Stimulated activated CD8-positive, alpha-beta memory T cell treated with anti-CD3 and anti-CD28 coated beads, Interleukin-12 subunit alpha, Interleukin-12 subunit beta, amount 100 ng/mL, for 1 hour (primary cell): ENCODE measurements at regions not wholly inside any gene's neighbourhood (a gene's known extent, or its start where the extent isn't known, plus 50 kb on each side); places are given as distances from the start of the nearest gene placed in this dataset.
"Not testable (repeated sequence)": the region's sequence is repeated elsewhere in the genome, so short reads cannot be mapped to it uniquely, and the experiment has no call there.

Source experiments
- DNase-seq: peaks from one replicate; pipeline ENCODE4 v3.0.0-alpha.2; 2020; ENCODE audit warnings: low read depth

DNA sequence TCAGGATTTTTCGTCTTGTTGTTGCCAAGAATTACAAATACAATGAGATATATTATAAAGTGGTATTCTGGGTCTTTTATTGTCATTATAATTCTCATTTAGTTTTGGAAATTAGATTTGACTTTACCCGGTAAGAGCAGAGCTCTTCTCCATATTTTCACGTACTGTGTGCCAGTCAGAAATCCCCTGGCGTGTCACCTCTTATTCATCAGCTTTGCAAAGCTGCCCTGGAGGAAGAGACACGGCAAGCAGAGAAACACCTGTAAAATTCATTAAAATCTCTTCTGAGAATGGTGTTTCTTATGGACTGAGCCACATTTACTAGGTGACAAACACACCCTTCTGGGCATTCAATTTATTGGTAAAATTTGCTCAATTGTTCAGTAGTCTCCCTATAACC is 440.4 kb downstream of the HINT1 start:
- no peak for DNase-seq

DNA sequence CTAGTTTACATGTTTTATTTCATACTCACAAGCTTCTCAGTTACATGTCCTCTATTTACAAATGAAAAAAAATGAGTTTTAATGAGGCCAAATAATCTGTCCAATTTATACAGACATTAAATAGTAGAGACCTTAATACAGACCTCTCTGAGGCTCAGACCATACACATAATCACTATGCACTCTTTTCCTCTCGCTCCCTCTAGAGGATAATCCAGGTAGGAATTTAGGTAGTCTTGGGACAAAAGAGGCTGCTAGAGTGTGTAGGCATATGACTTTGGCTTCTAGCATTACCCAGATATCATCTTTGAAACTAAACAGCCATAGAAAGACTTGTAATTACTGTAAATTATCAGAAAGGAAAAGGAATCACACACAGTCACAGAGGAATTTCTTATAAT is 444.7 kb downstream of the HINT1 start:
- DNase-seq, result no peak

- no peak for DNase-seq
Measured at GRCh38 chr5:130715541-130715940, 449.5 kb downstream of the HINT1 start.

DNA sequence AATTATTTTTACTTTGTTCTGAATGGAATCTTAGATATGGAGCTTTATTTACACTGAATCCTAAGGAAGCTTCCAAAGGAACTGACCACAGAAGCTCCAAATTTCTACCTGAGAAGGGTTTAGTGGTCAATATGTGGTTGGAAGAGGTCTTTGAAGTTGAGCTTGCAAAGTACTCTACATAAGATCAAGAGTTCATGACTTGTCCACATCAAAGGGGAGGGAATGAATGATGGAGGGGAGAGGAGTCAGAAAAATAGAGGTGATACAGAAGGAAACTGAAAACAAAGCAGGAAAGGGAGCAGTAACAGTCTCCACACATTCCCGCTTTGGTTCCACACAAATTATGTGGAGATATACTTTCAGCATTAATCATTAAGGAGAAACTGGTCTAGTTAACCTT is 450.9 kb downstream of the HINT1 start:
- no peak for DNase-seq

GRCh38 chr5:130712324-130712723 is 452.7 kb downstream of the HINT1 start:
- no peak for DNase-seq

DNA sequence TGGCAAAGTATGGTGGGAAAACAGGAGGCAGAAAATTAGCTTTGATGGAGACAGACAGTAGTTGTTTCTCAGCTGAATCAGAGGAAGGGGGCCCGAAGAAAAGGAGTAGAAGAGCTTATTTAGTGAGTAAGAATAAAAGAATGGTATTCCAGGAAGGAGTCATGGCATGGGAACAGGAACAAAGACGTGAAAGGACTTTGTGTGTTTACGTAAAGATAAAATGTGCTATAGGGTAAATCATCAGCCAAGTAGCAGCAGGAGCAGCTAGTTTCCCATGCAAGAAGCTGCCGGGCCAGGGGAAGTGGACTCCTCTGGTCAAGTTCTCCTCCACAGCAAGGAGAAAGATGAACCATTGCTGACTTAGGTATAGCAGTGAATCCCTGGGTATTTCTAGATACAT is 454.5 kb downstream of the HINT1 start:
- DNase-seq, result no peak

DNA sequence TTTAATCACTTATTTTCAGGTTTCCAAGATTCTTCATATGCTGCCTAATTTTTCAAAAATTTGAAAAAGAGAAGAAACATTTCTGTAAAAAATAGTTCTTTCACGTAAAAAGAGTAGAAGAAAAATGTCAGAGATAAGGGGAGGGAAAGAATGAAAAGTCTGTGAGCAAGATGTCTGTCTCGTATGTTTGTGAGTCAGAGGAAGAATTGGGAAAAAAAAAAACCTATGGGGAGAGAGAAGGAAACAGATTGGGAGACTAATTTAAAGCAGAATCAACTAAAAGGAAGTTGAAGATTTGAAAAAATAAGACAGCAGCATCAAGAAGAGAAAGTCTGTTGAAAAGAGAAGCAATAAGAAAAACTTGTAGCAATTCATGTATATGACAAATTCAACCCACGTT is 456.3 kb downstream of the HINT1 start:
- DNase-seq, result no peak

DNA sequence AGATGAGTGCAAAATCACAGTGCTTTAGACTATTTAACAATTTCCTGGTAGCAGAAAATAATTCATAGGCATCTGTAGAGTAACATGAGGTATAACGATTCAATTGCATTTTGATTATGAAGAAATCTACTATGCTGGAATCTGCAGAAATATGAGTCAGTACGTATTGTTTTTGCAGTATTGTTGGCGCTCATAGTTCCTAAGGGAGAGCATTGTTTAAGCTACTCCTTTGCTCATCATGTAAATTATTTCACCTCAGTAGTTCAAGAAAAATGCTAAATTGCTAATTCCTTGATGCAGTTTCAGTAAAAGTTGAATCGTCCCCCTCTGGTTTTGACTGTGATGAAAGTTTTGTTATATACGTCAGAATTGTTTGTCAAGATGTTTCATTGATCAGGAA is 458.4 kb downstream of the HINT1 start:
- DNase-seq, result no peak

DNA sequence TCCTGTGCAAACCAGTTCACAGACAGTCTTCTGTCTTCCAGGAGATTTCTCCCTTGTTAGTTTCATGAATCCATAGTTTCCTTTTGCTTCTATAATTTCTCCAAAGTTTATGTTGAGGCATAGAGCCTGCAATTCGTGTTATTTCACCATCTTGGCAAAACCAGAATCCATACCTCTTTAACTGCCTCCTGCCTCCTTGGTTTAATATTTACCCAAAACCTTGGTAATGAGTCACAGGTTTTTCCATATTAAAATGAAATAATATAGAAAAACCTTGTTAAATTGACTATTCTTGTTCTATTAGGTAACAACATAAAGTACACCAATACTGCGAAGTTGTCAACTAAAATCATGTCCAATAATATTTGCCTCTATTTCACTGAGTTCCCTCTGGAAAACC is 459.7 kb downstream of the HINT1 start:
- DNase-seq, result no peak

DNA sequence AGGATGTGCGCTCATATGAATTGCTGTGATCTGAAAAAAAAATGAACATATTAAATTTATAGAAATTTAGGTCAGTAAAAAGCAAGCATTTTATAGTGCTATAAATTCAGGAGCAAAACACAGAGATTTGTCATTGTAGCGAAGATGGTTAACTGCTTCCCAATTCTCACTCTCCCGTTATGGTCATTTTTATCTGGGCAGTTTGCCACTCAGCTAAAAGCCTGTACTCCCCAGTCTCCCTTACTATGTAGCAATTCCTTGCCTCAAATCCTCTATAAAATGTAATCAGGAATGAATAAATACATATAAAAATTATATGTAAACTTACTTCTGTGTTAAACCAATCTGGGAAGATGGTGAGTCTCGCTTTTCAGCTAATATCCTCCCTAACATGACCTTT is 471.5 kb downstream of the HINT1 start:
- DNase-seq, result no peak

DNA sequence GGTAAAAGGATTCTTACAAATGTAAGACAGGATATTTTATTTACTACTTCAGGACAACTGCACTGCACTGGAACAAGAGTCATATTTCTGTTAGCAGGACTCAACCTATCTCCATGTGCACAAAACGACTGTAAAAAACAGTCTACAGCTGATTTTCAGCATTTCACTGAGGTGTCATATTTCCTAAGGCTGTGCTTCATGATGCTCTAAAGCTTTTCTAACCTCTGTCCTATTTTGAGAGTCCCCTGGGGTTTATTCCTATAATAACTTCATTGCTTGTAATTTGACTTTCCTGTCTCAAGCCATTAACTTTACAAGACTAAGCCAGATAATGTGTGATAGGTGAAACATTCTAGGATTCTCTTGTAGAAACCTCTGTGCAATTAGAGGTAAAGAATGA is 472.3 kb downstream of the HINT1 start:
- DNase-seq, result no peak

GRCh38 chr5:130689831-130690230 is 475.2 kb downstream of the HINT1 start:
- no peak for DNase-seq

DNA sequence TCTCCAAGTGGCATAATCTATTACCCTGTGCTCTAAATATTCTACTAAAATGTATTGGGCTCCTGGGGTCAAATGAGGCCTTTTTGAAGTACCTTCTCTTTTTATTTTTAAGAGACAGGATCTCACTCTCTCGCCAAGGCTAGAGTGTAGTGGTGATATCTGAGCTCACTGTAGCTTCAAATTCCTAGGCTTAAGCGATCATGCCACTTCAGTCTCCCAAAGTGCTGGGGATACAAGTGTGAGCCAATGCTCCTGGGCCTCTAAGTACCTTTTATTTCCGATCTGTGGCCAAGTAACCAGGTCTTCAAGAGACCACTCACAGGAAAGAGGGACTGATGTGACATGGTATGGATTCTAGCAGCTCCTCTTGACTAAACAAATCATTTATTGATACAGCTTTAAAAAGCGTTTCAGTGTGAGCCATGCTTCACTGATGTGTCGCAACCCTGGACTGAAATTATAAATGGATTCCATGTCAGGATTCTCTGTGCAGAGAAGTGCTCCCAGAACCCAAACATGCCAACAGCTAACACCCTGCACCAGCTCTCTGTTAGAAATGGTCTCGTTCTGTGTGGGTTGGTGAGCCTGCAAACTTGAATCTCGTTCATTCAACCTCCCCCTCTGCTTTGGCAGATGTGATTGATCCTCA is 477.8 kb downstream of the HINT1 start:
- DNase-seq, result no peak

GRCh38 chr5:130678637-130679036 is 486.4 kb downstream of the HINT1 start:
- no peak for DNase-seq

GRCh38 chr5:130666462-130666861 is 498.6 kb downstream of the HINT1 start:
- no peak for DNase-seq

DNA sequence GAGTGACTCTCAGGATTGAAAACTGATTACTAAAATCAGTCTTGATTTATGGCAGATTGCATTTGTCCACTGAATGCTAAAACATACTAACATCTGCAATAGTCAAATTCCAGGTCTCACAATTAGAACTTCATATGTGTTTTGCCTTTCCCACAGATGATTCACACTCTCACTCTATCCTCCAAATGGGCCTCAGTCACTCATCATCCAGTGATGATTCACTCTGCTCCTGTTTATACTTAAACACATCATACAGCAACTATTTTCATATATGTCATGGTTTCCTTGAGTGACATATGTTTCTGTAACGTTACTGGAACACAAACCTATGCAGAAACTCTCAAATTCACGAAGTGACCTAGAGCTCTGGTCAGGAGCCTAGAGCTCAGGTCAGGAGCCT is 512.9 kb downstream of the HINT1 start:
- no peak for DNase-seq

DNA sequence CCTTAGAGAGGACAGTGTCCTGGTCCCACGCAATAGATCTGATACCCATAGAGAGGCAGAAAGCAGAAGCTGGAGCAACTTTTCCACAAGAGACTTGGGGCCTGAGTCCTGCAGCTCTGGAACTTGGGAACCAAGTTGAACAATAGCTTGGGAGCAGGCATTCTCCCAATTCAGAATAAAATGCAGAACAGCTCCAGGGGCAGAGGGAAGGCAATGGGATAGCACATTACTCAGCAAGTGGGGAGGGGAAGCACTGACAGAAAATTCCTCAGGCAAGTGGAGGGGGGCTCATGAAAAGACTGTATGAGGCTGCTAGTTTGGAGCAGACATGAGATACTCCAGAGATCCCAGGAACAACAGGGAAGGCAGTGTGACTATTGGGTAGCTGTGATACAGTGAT is 513.6 kb downstream of the HINT1 start:
- DNase-seq, result no peak

GRCh38 chr5:130643321-130643720 is 521.7 kb downstream of the HINT1 start:
- DNase-seq, result no peak

DNA sequence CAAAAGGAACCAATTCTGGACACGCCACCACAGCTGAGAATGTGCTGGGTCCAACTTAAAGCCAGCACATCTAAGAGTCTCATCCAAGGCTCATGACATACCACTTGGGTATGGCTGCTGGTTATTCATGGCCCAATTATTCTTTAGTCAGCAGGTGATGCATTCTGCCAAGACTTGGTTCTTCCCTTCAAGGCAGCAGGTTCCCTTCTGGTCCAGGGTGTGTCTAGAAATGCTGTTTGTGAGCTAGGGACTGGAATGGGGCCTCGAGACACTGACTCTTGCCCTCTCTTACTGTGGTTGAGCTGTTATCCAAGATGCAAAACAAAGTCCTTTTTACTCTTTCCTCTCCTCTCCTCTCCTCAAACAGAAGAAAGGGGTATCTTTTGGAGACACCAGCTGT is 522.6 kb downstream of the HINT1 start:
- DNase-seq, result no peak

DNA sequence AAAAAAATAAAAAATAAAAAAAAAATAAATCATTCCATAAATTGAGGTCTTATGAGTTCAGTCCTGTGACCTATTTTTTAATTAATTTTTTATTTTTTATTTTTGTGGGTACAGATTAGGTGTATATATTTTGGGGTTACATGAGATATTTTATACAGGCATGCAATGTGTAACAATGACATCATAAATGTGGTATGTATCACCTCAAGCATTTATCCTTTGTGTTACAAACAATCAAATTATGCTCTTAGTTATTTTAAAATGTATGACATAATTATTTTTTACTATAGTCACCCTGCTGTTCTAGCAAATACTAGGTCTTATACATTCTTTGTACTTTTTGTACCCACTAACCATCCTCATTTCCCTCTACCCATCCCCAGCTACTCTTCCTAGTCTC is 537.9 kb downstream of the HINT1 start:
- no peak for DNase-seq

DNA sequence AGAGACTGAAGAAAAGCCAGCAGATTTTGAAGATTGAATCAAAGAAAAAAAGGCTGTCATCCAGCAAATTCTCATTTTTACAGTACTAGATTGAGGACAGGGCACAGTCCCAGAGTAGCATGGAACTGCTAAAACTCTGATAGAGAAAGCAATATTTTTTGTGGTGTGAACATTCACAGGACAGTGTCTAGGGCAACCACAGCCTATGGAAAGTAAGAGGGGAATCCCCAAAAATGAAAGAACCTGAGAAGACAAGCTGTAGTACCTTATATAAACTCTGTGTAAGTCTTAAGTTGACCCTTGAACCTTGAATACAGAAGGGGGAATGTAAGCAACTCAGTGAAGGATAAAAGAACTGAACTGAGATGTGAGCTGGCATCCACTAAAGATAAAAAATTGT is 540.3 kb downstream of the HINT1 start:
- no peak for DNase-seq

DNA sequence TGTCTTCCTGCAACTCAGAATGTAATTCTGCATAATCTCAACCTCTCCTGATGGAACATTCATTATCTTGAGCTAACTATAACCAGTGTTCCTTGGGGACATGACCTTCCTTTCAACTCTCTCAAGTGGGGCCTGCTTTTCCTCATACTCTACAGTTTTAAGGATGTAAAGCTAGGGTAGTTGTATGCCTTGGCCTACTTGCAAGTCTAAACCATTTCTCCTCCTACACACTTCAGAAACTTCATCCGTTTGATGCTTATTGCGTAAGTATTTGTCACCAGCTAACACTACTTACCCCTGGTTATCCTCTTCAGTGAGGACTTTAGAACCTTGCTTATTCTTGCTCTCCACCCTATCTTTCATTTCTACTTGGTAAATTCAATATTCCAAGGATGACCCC is 548.9 kb downstream of the HINT1 start:
- no peak for DNase-seq

GRCh38 chr5:130605234-130605633 is 559.8 kb downstream of the HINT1 start:
- no peak for DNase-seq

DNA sequence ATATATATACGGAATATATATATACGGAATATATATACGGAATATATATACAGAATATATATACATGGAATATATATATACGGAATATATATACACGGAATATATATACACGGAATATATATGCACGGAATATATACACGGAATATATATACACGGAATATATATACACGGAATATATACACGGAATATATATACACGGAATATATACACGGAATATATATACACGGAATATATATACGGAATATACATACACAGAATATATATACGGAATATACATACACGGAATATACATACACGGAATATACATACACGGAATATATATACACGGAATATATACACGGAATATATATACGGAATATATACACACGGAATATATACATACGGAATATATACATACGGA is 568.4 kb downstream of the HINT1 start:
- not testable (repeated sequence) for DNase-seq

DNA sequence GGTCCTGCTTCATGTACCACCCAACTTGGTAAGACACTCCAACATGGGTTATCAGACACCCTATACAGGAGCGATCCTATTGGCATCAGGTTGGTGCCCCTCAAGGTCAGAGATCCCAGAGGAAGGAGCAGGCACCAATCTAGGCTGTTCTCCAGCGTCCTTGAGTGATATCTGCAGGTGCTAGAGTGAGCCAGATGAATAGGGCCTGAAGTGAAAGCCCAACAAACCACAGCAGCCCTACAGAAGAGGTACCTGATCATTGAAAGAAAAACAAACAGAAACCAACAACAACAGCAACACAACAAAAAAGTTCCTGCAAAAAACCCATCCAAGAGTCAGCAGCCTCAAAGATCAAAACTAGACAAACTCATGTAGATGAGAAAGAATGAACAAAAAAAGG is 584.8 kb downstream of the HINT1 start:
- no peak for DNase-seq
